CD14-positive monocyte (primary cell): ENCODE measurements at regions not wholly inside any gene's neighbourhood (a gene's known extent, or its start where the extent isn't known, plus 50 kb on each side); places are given as distances from the start of the nearest gene placed in this dataset.

Experiments used
- DNase-seq, 3 donors: peaks; one replicate each; pipeline ENCODE4 v3.0.0-alpha.2; 2011 to 2022
- H2AFZ ChIP-seq: 2 replicates; pipeline ENCODE4 v1.6.0; 2012; ENCODE audit warnings: mild to moderate bottlenecking, low read depth, low read length, inconsistent platforms; ENCODE audit not compliant: insufficient read depth, poor library complexity, severe bottlenecking
- H3K27ac ChIP-seq, 2 donors: 1 replicate in 1 of 2; 2 replicates in 1 of 2; pipeline ENCODE4 v1.5.1; 2012 to 2013; ENCODE audit warnings: low read length in 2 of 2, control low read depth in 1 of 2, inconsistent platforms in 1 of 2, low read depth in 1 of 2, mild to moderate bottlenecking in 1 of 2
- H3K27me3 ChIP-seq, 2 donors: one replicate each; pipeline versions ENCODE4 v1.6.0 to v1.6.1; 2011 to 2013; ENCODE audit warnings: low read length in 2 of 2; ENCODE audit not compliant: control insufficient read depth in 2 of 2, insufficient read depth in 2 of 2
- H3K36me3 ChIP-seq, 2 donors: replicated peaks in 1 of 2; 1 replicate in 1 of 2; 2 replicates in 1 of 2; pipeline versions ENCODE4 v1.5.1 to v1.6.1; 2012 to 2013; ENCODE audit warnings: low read length in 2 of 2, control low read depth in 1 of 2, inconsistent platforms in 1 of 2, mild to moderate bottlenecking in 1 of 2; ENCODE audit not compliant: insufficient read depth in 2 of 2, control insufficient read depth in 1 of 2
- H3K4me1 ChIP-seq, 2 donors: 1 replicate in 1 of 2; 2 replicates in 1 of 2; pipeline versions ENCODE4 v1.5.1 to v1.6.1; 2012 to 2013; ENCODE audit warnings: low read length in 2 of 2, control low read depth in 1 of 2, inconsistent platforms in 1 of 2, mild to moderate bottlenecking in 1 of 2, moderate library complexity in 1 of 2; ENCODE audit not compliant: insufficient read depth in 2 of 2, control insufficient read depth in 1 of 2
- H3K4me2 ChIP-seq: replicated peaks from 2 replicates; pipeline ENCODE3; 2012; ENCODE audit warnings: low read length, moderate library complexity, mild to moderate bottlenecking; ENCODE audit not compliant: poor library complexity, severe bottlenecking; ENCODE audit errors: extremely low read depth
- H3K4me3 ChIP-seq, 3 experiments: fragments of 200-600 bp in 1 of 3; sonication (generic) in 1 of 3; replicated peaks in 1 of 3; 1 replicate in 2 of 3; 2 replicates in 1 of 3; pipeline ENCODE4 v1.5.1; 2011 to 2013; ENCODE audit warnings: low read length in 3 of 3, mild to moderate bottlenecking in 3 of 3, control low read depth in 2 of 3, low read depth in 2 of 3, inconsistent platforms in 1 of 3, moderate library complexity in 1 of 3
- H3K79me2 ChIP-seq: 2 replicates; pipeline ENCODE4 v1.6.0; 2012; ENCODE audit warnings: mild to moderate bottlenecking, control low read depth, inconsistent platforms, low read length, moderate library complexity; ENCODE audit not compliant: insufficient read depth
- H3K9ac ChIP-seq: 2 replicates; pipeline ENCODE4 v1.6.0; 2017; ENCODE audit warnings: low read length, mild to moderate bottlenecking; ENCODE audit not compliant: insufficient read depth, poor library complexity, severe bottlenecking
- H3K9me3 ChIP-seq, 2 donors: replicated peaks in 1 of 2; 1 replicate in 1 of 2; 2 replicates in 1 of 2; pipeline versions ENCODE4 v1.5.1 to v1.6.1; 2012 to 2013; ENCODE audit warnings: low read length in 2 of 2, control low read depth in 1 of 2; ENCODE audit not compliant: control insufficient read depth in 1 of 2, insufficient read depth in 1 of 2
- H4K20me1 ChIP-seq: 2 replicates; pipeline ENCODE4 v1.6.0; 2012; ENCODE audit warnings: mild to moderate bottlenecking, low read length, control low read depth, moderate library complexity; ENCODE audit not compliant: insufficient read depth
- H3K27ac Mint-ChIP-seq, 7 donors: one replicate each; pipeline ENCODE4 v1.8.0; 2020; ENCODE audit warnings: mild to moderate bottlenecking in 7 of 7, mixed read lengths in 7 of 7, moderate library complexity in 6 of 7, inconsistent platforms in 2 of 7
- H3K27me3 Mint-ChIP-seq, 3 donors: one replicate each; pipeline ENCODE4 v1.8.0; 2021 to 2022; ENCODE audit warnings: low read depth in 3 of 3, mild to moderate bottlenecking in 3 of 3, mixed read lengths in 3 of 3, moderate library complexity in 3 of 3, inconsistent platforms in 1 of 3
- H3K36me3 Mint-ChIP-seq, 2 donors: one replicate each; pipeline ENCODE4 v1.8.0; 2020; ENCODE audit warnings: mixed read lengths in 2 of 2, inconsistent platforms in 1 of 2, mild to moderate bottlenecking in 1 of 2
- H3K4me1 Mint-ChIP-seq: one replicate; pipeline ENCODE4 v1.8.0; 2020; ENCODE audit warnings: mild to moderate bottlenecking, mixed read lengths
- H3K4me3 Mint-ChIP-seq, 2 donors: one replicate each; pipeline ENCODE4 v1.8.0; 2020; ENCODE audit warnings: mild to moderate bottlenecking in 2 of 2, mixed read lengths in 2 of 2, moderate library complexity in 1 of 2
- H3K9me3 Mint-ChIP-seq, 7 donors: one replicate each; pipeline ENCODE4 v1.8.0; 2020 to 2022; ENCODE audit warnings: mixed read lengths in 7 of 7, mild to moderate bottlenecking in 6 of 7, moderate library complexity in 6 of 7, inconsistent platforms in 2 of 7
- CTCF ChIP-seq: fragments of 200-600 bp; IDR thresholded peaks from one replicate; pipeline ENCODE4 v1.8.0; 2022; ENCODE audit warnings: antibody characterized with exemption, mild to moderate bottlenecking
- WGBS: methylation state at CpG from one replicate; pipeline ENCODE4 v1.1.5; 2013; ENCODE audit warnings: missing lambda C conversion rate; ENCODE audit not compliant: insufficient coverage; 5-methylcytosine and 5-hydroxymethylcytosine counted together
- intact Hi-C, 2 donors: fragments of 100-400 bp; cut with micrococcal nuclease; formaldehyde crosslinking; loops; one replicate each; pipeline versions ENCODE4 v1.15.0 to v1.15.1; 2023

GRCh38 chr5:121019106-121019505, 555.0 kb downstream of the PRR16 start:
- no peaks in the 10 kb centered on the region for H3K27me3 ChIP-seq
- H3K79me2 ChIP-seq, result no peaks in the 10 kb centered on the region
- no peak overlapping the region for H3K4me3 ChIP-seq
- Mint-ChIP-seq H3K9me3 (peaks cover 0 to 7% (median 4%) of the 10 kb centered on the region in 7 donors), H3K4me1 (no peaks in the 10 kb centered on the region), H3K4me3 (no peak overlapping the region), H3K27ac (no peak overlapping the region), H3K27me3 (peaks cover 0 to 1% (median 0%) of the 10 kb centered on the region in 3 donors), H3K36me3 (no peaks in the 10 kb centered on the region)
- intact Hi-C loops, result no loop called here
- H2AFZ ChIP-seq, result no peak overlapping the region
- DNase-seq, result no peak
- no peaks in the 10 kb centered on the region for H3K4me1 ChIP-seq
- TF ChIP-seq CTCF, result no peak
- no peak overlapping the region for H3K4me2 ChIP-seq
- no peaks in the 10 kb centered on the region for H3K36me3 ChIP-seq
- H3K9me3 ChIP-seq, result peaks cover 3 to 9% of the 10 kb centered on the region in 2 donors
- no peak overlapping the region for H3K9ac ChIP-seq
- H4K20me1 ChIP-seq, result no peaks in the 10 kb centered on the region
- H3K27ac ChIP-seq, result no peak overlapping the region

GRCh38 chr5:121019734-121020133, 555.6 kb downstream of the PRR16 start:
- no peaks in the 10 kb centered on the region for H3K4me1 Mint-ChIP-seq
- TF ChIP-seq CTCF, result no peak
- no peak overlapping the region for H3K4me3 Mint-ChIP-seq

More at GRCh38 chr5:121019734-121020133, 555.6 kb downstream of the PRR16 start:
- peaks cover 0 to 1% (median 0%) of the 10 kb centered on the region in 3 donors for H3K27me3 Mint-ChIP-seq
- H3K9ac ChIP-seq, result no peak overlapping the region
- WGBS, result no CpG with 5 or more reads among the region's 2 CpGs
- no peaks in the 10 kb centered on the region for H3K27me3 ChIP-seq
- DNase-seq, result no peak
- intact Hi-C loops, result no loop called here
- H3K36me3 Mint-ChIP-seq, result no peaks in the 10 kb centered on the region
- H3K27ac Mint-ChIP-seq, result no peak overlapping the region
- no peaks in the 10 kb centered on the region for H3K36me3 ChIP-seq
- H3K9me3 Mint-ChIP-seq, result peaks cover 0 to 6% (median 4%) of the 10 kb centered on the region in 7 donors
- H4K20me1 ChIP-seq, result no peaks in the 10 kb centered on the region
- H3K4me2 ChIP-seq, result no peak overlapping the region
- no peak overlapping the region for H3K27ac ChIP-seq
- H3K4me3 ChIP-seq, result no peak overlapping the region
- no peaks in the 10 kb centered on the region for H3K79me2 ChIP-seq
- no peak overlapping the region for H2AFZ ChIP-seq
- peaks cover 3 to 9% of the 10 kb centered on the region in 2 donors for H3K9me3 ChIP-seq
- no peaks in the 10 kb centered on the region for H3K4me1 ChIP-seq
